ENCODE measurements at regions not wholly inside any gene's neighbourhood (a gene's known extent, or its start where the extent isn't known, plus 50 kb on each side); places are given as distances from the start of the nearest gene placed in this dataset.

DNA sequence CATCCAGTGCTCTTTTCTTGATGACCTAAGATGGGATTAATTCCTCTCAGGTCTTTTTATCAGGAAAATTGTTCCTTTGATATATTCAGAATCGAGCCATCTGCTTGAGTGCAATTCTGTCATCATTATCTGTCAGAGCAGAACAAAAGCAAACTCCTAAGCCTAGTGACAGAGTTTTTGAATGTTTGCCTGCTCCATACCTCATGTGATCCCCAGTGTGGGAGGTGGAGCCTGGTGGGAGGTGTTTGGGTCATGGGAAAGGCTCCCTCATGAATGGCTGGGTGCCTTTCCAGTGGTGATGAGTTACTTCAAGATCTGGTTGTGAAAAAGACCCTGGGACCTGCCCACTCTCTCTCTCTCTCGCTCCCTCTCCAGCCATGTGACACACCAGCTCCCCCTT is 628.2 kb downstream of the CDH11 start:
- POLR2A ChIA-PET: no interaction called here
- Histone ChIP-seq H3K4me3 (no peak overlapping the region), H3K27ac (ENCODE audit: control insufficient read depth, insufficient read depth) (no peak overlapping the region), H3K4me2 (ENCODE audit: control insufficient read depth, insufficient read depth) (no peak overlapping the region), H3K9ac (ENCODE audit: control insufficient read depth, insufficient read depth, low read length) (no peak overlapping the region), H3K79me2 (ENCODE audit: control insufficient read depth, insufficient read depth, low read length) (no peaks in the 10 kb centered on the region), H4K20me1 (ENCODE audit: control insufficient read depth, insufficient read depth) (no peaks in the 10 kb centered on the region), H3K9me3 (replicated peaks; ENCODE audit: control insufficient read depth, insufficient read depth, low read length) (no peaks in the 10 kb centered on the region), H2AFZ (ENCODE audit: control insufficient read depth, low read depth, low read length) (no peak overlapping the region), H3K4me1 (ENCODE audit: control insufficient read depth, insufficient read depth, low read length) (no peaks in the 10 kb centered on the region), H3K27me3 (replicated peaks in 1 of 2; ENCODE audit: control insufficient read depth in 2 of 2, insufficient read depth in 2 of 2, low read length in 1 of 2) (no peaks in the 10 kb centered on the region), H3K36me3 (ENCODE audit: control insufficient read depth in 2 of 2, insufficient read depth in 2 of 2, low read length in 1 of 2) (no peaks in the 10 kb centered on the region)
- ATAC-seq (no peak), FAIRE-seq (no peak), DNase-seq (ENCODE audit: low read depth, low spot score) (no peak)
- intact Hi-C loops (cut with micrococcal nuclease; ENCODE audit: unreplicated experiment): no loop called here
- in situ Hi-C loops (cut with MboI): no loop called here
- CTCF ChIA-PET: no interaction called here
- RAD21 ChIA-PET (ENCODE audit: unreplicated experiment): no interaction called here
- BruUV-seq (replicated peaks): no TSS peak
- 0% methylated on average over 2 of the region's 2 CpGs for WGBS (ENCODE audit: insufficient coverage, insufficient replicate concordance, low lambda C conversion rate, missing lambda C conversion rate)
- TF ChIP-seq RUNX3 (IDR thresholded peaks at IDR 0.05; ENCODE audit: low read length): no peak
- no peak for TF ChIP-seq MYB (IDR thresholded peaks at IDR 0.05; ENCODE audit: borderline replicate concordance, low read depth, low read length)
- no peak for TF ChIP-seq MEF2A (IDR thresholded peaks at IDR 0.05; ENCODE audit: insufficient read depth, low read depth, low read length)
- no peak for TF ChIP-seq CREM (IDR thresholded peaks at IDR 0.05; ENCODE audit: low read depth)
- TF ChIP-seq, protein P1, sequence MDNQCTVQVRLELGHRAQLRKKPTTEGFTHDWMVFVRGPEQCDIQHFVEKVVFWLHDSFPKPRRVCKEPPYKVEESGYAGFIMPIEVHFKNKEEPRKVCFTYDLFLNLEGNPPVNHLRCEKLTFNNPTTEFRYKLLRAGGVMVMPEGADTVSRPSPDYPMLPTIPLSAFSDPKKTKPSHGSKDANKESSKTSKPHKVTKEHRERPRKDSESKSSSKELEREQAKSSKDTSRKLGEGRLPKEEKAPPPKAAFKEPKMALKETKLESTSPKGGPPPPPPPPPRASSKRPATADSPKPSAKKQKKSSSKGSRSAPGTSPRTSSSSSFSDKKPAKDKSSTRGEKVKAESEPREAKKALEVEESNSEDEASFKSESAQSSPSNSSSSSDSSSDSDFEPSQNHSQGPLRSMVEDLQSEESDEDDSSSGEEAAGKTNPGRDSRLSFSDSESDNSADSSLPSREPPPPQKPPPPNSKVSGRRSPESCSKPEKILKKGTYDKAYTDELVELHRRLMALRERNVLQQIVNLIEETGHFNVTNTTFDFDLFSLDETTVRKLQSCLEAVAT (IDR thresholded peaks at IDR 0.05): no peak
- TF ChIP-seq ETV6 (conservative IDR thresholded peaks at IDR 0.05 in 1 of 2, IDR thresholded peaks at IDR 0.05 in 1 of 2; ENCODE audit: borderline replicate concordance in 1 of 2, low read depth in 1 of 2): no peak
- no peak for TF ChIP-seq FOXK2 (IDR thresholded peaks at IDR 0.05)
- TF ChIP-seq RB1 (IDR thresholded peaks at IDR 0.05; ENCODE audit: borderline replicate concordance): no peak
- TF ChIP-seq, protein P2, sequence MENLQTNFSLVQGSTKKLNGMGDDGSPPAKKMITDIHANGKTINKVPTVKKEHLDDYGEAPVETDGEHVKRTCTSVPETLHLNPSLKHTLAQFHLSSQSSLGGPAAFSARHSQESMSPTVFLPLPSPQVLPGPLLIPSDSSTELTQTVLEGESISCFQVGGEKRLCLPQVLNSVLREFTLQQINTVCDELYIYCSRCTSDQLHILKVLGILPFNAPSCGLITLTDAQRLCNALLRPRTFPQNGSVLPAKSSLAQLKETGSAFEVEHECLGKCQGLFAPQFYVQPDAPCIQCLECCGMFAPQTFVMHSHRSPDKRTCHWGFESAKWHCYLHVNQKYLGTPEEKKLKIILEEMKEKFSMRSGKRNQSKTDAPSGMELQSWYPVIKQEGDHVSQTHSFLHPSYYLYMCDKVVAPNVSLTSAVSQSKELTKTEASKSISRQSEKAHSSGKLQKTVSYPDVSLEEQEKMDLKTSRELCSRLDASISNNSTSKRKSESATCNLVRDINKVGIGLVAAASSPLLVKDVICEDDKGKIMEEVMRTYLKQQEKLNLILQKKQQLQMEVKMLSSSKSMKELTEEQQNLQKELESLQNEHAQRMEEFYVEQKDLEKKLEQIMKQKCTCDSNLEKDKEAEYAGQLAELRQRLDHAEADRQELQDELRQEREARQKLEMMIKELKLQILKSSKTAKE (IDR thresholded peaks at IDR 0.05; ENCODE audit: low read depth, poor library complexity, severe bottlenecking): no peak
- no peak for TF ChIP-seq IKZF2 (IDR thresholded peaks at IDR 0.05)
- TF ChIP-seq, protein P3, sequence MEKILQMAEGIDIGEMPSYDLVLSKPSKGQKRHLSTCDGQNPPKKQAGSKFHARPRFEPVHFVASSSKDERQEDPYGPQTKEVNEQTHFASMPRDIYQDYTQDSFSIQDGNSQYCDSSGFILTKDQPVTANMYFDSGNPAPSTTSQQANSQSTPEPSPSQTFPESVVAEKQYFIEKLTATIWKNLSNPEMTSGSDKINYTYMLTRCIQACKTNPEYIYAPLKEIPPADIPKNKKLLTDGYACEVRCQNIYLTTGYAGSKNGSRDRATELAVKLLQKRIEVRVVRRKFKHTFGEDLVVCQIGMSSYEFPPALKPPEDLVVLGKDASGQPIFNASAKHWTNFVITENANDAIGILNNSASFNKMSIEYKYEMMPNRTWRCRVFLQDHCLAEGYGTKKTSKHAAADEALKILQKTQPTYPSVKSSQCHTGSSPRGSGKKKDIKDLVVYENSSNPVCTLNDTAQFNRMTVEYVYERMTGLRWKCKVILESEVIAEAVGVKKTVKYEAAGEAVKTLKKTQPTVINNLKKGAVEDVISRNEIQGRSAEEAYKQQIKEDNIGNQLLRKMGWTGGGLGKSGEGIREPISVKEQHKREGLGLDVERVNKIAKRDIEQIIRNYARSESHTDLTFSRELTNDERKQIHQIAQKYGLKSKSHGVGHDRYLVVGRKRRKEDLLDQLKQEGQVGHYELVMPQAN (conservative IDR thresholded peaks at IDR 0.05): no peak
- TF ChIP-seq, protein P4, sequence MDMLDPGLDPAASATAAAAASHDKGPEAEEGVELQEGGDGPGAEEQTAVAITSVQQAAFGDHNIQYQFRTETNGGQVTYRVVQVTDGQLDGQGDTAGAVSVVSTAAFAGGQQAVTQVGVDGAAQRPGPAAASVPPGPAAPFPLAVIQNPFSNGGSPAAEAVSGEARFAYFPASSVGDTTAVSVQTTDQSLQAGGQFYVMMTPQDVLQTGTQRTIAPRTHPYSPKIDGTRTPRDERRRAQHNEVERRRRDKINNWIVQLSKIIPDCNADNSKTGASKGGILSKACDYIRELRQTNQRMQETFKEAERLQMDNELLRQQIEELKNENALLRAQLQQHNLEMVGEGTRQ (IDR thresholded peaks at IDR 0.05; ENCODE audit: borderline replicate concordance, low read depth, low read length): no peak
- TF ChIP-seq, protein P5, sequence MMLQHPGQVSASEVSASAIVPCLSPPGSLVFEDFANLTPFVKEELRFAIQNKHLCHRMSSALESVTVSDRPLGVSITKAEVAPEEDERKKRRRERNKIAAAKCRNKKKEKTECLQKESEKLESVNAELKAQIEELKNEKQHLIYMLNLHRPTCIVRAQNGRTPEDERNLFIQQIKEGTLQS (IDR thresholded peaks at IDR 0.05; ENCODE audit: borderline replicate concordance, extremely low read depth, low read depth, low read length): no peak
- TF ChIP-seq BHLHE40 (IDR thresholded peaks at IDR 0.05; ENCODE audit: borderline replicate concordance in 1 of 2, low read depth in 2 of 2, low read length in 1 of 2): no peak
- SMC1A ChIA-PET (ENCODE audit: uncharacterized antibody, unreplicated experiment): no interaction called here
